ENCODE measurements at regions not wholly inside any gene's neighbourhood (a gene's known extent, or its start where the extent isn't known, plus 50 kb on each side); places are given as distances from the start of the nearest gene placed in this dataset.

GRCh38 chr3:22724420-22724819, 478.7 kb upstream of the UBE2E2 start:
- no peak overlapping the region for H4K91ac ChIP-seq (replicated peaks; ENCODE audit: insufficient read length, low read length)
- no peak overlapping the region for H3K4ac ChIP-seq (replicated peaks; ENCODE audit: insufficient read length, low read depth, low read length)
- H2BK12ac ChIP-seq (ENCODE audit: low read depth, low read length) = no peak overlapping the region
- no peak overlapping the region for H4K8ac ChIP-seq (ENCODE audit: extremely low read depth, insufficient read depth, low read length)
- H3K27ac ChIP-seq (ENCODE audit: low read depth, low read length) = no peak overlapping the region
- FAIRE-seq = no peak
- H2BK20ac ChIP-seq (ENCODE audit: low read length) = no peak overlapping the region
- no peaks in the 10 kb centered on the region for H3K27me3 ChIP-seq (replicated peaks in 1 of 4; ENCODE audit: control insufficient read depth in 3 of 4, extremely low read depth in 1 of 4, insufficient read depth in 3 of 4, low read length in 3 of 4)
- H3K4me3 ChIP-seq (ENCODE audit: extremely low read depth in 1 of 4, insufficient read depth in 2 of 4, low read depth in 3 of 4, low read length in 4 of 4) = no peak overlapping the region
- no peaks in the 10 kb centered on the region for H3K79me2 ChIP-seq (ENCODE audit: control insufficient read depth in 1 of 2, insufficient read depth in 2 of 2, low read length in 2 of 2)
- H3K9me3 ChIP-seq (ENCODE audit: insufficient read depth in 2 of 2, low read depth in 1 of 2, low read length in 1 of 2) = no peaks in the 10 kb centered on the region
- H3K23ac ChIP-seq (ENCODE audit: insufficient read length) = no peak overlapping the region
- H3K14ac ChIP-seq (ENCODE audit: insufficient read length) = no peak overlapping the region
- H2AK5ac ChIP-seq (ENCODE audit: low read depth, low read length) = no peak overlapping the region
- no peak overlapping the region for H2BK15ac ChIP-seq (ENCODE audit: low read length)
- H4K20me1 ChIP-seq (replicated peaks in 1 of 2; ENCODE audit: control insufficient read depth in 1 of 2, insufficient read depth in 2 of 2, low read length in 2 of 2) = no peaks in the 10 kb centered on the region
- no peak overlapping the region for H4K5ac ChIP-seq (ENCODE audit: insufficient read length, low read depth, low read length)
- no peak overlapping the region for H3K18ac ChIP-seq (ENCODE audit: extremely low read depth, low read length)
- H3K79me1 ChIP-seq (ENCODE audit: low read depth, low read length) = no peaks in the 10 kb centered on the region
- no peak overlapping the region for H3K4me2 ChIP-seq (ENCODE audit: insufficient read depth in 1 of 2, low read depth in 2 of 2, low read length in 2 of 2)
- H3K23me2 ChIP-seq (ENCODE audit: low read depth, low read length) = no peaks in the 10 kb centered on the region; the same call in 1 of the 2 replicates
- H3K4me1 ChIP-seq (replicated peaks in 1 of 4; ENCODE audit: control insufficient read depth in 3 of 4, insufficient read depth in 4 of 4, low read length in 3 of 4) = no peaks in the 10 kb centered on the region
- no peak overlapping the region for H2BK5ac ChIP-seq (ENCODE audit: low read depth, low read length)
- no peak overlapping the region for H3K9ac ChIP-seq (replicated peaks in 1 of 4; ENCODE audit: extremely low read depth in 1 of 4, low read depth in 3 of 4, low read length in 3 of 4)
- CTCF ChIA-PET (ENCODE audit: partially characterized antibody) = interaction anchor here (0.8 to 1.4 kb wide), 4 partner anchors 11 to 163 kb away, joined by 3 to 6 read pairs (median 3); no protein-coding TSS in a partner anchor
- no peak overlapping the region for H2AFZ ChIP-seq (ENCODE audit: low read length)
- H2BK120ac ChIP-seq (replicated peaks; ENCODE audit: low read depth, low read length) = no peak overlapping the region
- no peak for TF ChIP-seq YY1 (IDR thresholded peaks at IDR 0.05; ENCODE audit: low read depth, low read length)
- no peak for TF ChIP-seq RXRA (IDR thresholded peaks at IDR 0.05; ENCODE audit: insufficient read depth, low read depth, low read length)
- TF ChIP-seq HDAC6 (IDR thresholded peaks at IDR 0.05; ENCODE audit: low read depth, low read length) = no peak
- no peak for TF ChIP-seq CHD1 (IDR thresholded peaks at IDR 0.05; ENCODE audit: low read depth, low read length)
- TF ChIP-seq SAP30 (IDR thresholded peaks at IDR 0.05; ENCODE audit: insufficient read depth, insufficient replicate concordance, low read length) = no peak
- TF ChIP-seq ASH2L (IDR thresholded peaks at IDR 0.05; ENCODE audit: low read length) = no peak
- no peak for TF ChIP-seq NANOG (IDR thresholded peaks at IDR 0.05; ENCODE audit: insufficient read depth, low read depth, low read length, poor library complexity, severe bottlenecking)
- TF ChIP-seq SIRT6 (IDR thresholded peaks at IDR 0.05; ENCODE audit: low read length) = no peak
- TF ChIP-seq, protein P1, sequence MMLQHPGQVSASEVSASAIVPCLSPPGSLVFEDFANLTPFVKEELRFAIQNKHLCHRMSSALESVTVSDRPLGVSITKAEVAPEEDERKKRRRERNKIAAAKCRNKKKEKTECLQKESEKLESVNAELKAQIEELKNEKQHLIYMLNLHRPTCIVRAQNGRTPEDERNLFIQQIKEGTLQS (IDR thresholded peaks at IDR 0.05; ENCODE audit: insufficient read depth, low read depth, low read length) = no peak
- TF ChIP-seq JUN (IDR thresholded peaks at IDR 0.05; ENCODE audit: low read depth, low read length) = no peak
- H3K56ac ChIP-seq (replicated peaks; ENCODE audit: insufficient read length, low read depth, low read length) = no peak overlapping the region
- no peaks in the 10 kb centered on the region for H3K36me3 ChIP-seq (ENCODE audit: control insufficient read depth in 2 of 4, insufficient read depth in 4 of 4, low read length in 3 of 4)
- DNase-seq (ENCODE audit: low read depth in 1 of 2, low spot score in 2 of 2) = no peak
- POLR2A ChIA-PET (ENCODE audit: partially characterized antibody) = no interaction called here

Measured in H1 (cell line).